HepG2 (cell line): ENCODE measurements at regions not wholly inside any gene's neighbourhood (a gene's known extent, or its start where the extent isn't known, plus 50 kb on each side); places are given as distances from the start of the nearest gene placed in this dataset.

Source experiments
- ATAC-seq: fragments of 200-7000 bp; cut with Tn5 transposase; 3 replicates; pipeline ENCODE4 v1.9.1; 2020; ENCODE audit warnings: mild to moderate bottlenecking, moderate library complexity
- BruUV-seq: library from RNA; stranded (reverse); fragments of 400-500 nt; replicated peaks from 2 replicates; lab custom pipeline; 2021; lab: Mats Ljungman, UMichigan
- CTCF ChIA-PET: fragments of 300-600 bp; formaldehyde crosslinking; extraction: SDS; loops from one replicate; lab custom pipeline; 2021; ENCODE audit warnings: low total read pairs, inconsistent platforms, low intra/inter-chr PET ratio; lab: Yijun Ruan, JAX
- POLR2A ChIA-PET: fragments of 350-600 bp; sonication (Branson Sonifier 250); formaldehyde crosslinking; loops from one replicate; lab custom pipeline; 2020; ENCODE audit warnings: antibody characterized with exemption, inconsistent platforms; lab: Yijun Ruan, JAX
- DNase-seq: peaks from one replicate; pipeline ENCODE4 v3.0.0-alpha.2; 2015; ENCODE audit warnings: low spot score
- FAIRE-seq: peaks from 3 replicates; lab custom pipeline; 2011; peaks lifted over from hg19 to GRCh38; lab: Jason Lieb, UNC
- H2AFZ ChIP-seq: one replicate; pipeline ENCODE4 v1.6.1; 2011; ENCODE audit warnings: low read length, inconsistent platforms
- H3K27ac ChIP-seq: fragments of 300-600 bp; 3 replicates; pipeline ENCODE4 v1.8.0; 2011; ENCODE audit warnings: mixed run types, mild to moderate bottlenecking, mixed read lengths, low read length, inconsistent platforms; ENCODE audit not compliant: insufficient read depth; ENCODE audit errors: extremely low read length
- H3K27me3 ChIP-seq, 2 experiments: fragments of 200-600 bp in 1 of 2; 2 replicates in 1 of 2; 3 replicates in 1 of 2; pipeline versions ENCODE4 v1.6.0 to v1.8.0; 2011; ENCODE audit warnings: low read length in 2 of 2, mild to moderate bottlenecking in 2 of 2, moderate library complexity in 2 of 2, inconsistent platforms in 1 of 2; ENCODE audit not compliant: insufficient read depth in 2 of 2, control insufficient read depth in 1 of 2
- H3K36me3 ChIP-seq, 2 experiments: fragments of 200-600 bp in 1 of 2; replicated peaks in 1 of 2; 2 replicates in 1 of 2; 3 replicates in 1 of 2; pipeline versions ENCODE4 v1.5.1 to v1.8.0; 2011; ENCODE audit warnings: low read length in 2 of 2, inconsistent platforms in 1 of 2; ENCODE audit not compliant: insufficient read depth in 2 of 2, control insufficient read depth in 1 of 2
- H3K4me1 ChIP-seq: 2 replicates; pipeline ENCODE4 v1.5.1; 2012; ENCODE audit warnings: low read length, inconsistent platforms; ENCODE audit not compliant: insufficient read depth
- H3K4me2 ChIP-seq: 2 replicates; pipeline ENCODE4 v1.6.0; 2011; ENCODE audit warnings: low read depth, low read length, inconsistent platforms
- H3K4me3 ChIP-seq, 3 experiments: fragments of 200-600 bp in 1 of 3; sonication (generic), shearing (Covaris generic) in 1 of 3; replicated peaks in 1 of 3; 2 replicates each; pipeline ENCODE4 v1.5.1; 2011 to 2016; ENCODE audit warnings: low read length in 3 of 3, inconsistent platforms in 2 of 3, low read depth in 2 of 3, mild to moderate bottlenecking in 2 of 3, control low read depth in 1 of 3, mixed read lengths in 1 of 3; ENCODE audit not compliant: insufficient read depth in 1 of 3
- H3K79me2 ChIP-seq: one replicate; pipeline ENCODE4 v1.6.1; 2011; ENCODE audit warnings: low read length, inconsistent platforms; ENCODE audit not compliant: insufficient read depth
- H3K9ac ChIP-seq: 2 replicates; pipeline ENCODE4 v1.6.0; 2011; ENCODE audit warnings: mild to moderate bottlenecking, low read depth, low read length, inconsistent platforms; ENCODE audit not compliant: insufficient read depth
- H3K9me3 ChIP-seq: 2 replicates; pipeline ENCODE4 v1.5.1; 2012; ENCODE audit warnings: mild to moderate bottlenecking, low read length
- H4K20me1 ChIP-seq: 2 replicates; pipeline ENCODE4 v1.6.0; 2011; ENCODE audit warnings: inconsistent platforms, mild to moderate bottlenecking, low read length, moderate library complexity; ENCODE audit not compliant: insufficient read depth
- AGO2 ChIP-seq: fragments of 200-400 bp; formaldehyde crosslinking; optimal IDR thresholded peaks from 2 replicates; pipeline ENCODE3; 2017; ENCODE audit warnings: mild to moderate bottlenecking, low read depth, low read length, moderate library complexity
- NR2F2 ChIP-seq: IDR thresholded peaks from 2 replicates; pipeline ENCODE4 v1.6.1; 2012; ENCODE audit warnings: low read depth, inconsistent platforms, borderline replicate concordance
- SYNCRIP ChIP-seq: fragments of 200-400 bp; formaldehyde crosslinking; IDR thresholded peaks from 2 replicates; pipeline ENCODE4 v1.6.1; 2018; ENCODE audit warnings: mild to moderate bottlenecking, low read depth, low read length; ENCODE audit not compliant: insufficient read depth
- ZNF282 ChIP-seq: fragments of 450-650 bp; IDR thresholded peaks from 2 replicates; pipeline ENCODE4 v1.6.1; 2018; ENCODE audit not compliant: partially characterized antibody
- ZNF546 ChIP-seq: sonication (generic); formaldehyde crosslinking; conservative IDR thresholded peaks from 2 replicates; pipeline ENCODE4 v1.8.1; 2023; ENCODE audit warnings: mild to moderate bottlenecking, missing genetic modification reagents
- ZNF615 ChIP-seq: sonication (generic); formaldehyde crosslinking; IDR thresholded peaks from 2 replicates; pipeline ENCODE4 v1.5.0; 2020; ENCODE audit warnings: mild to moderate bottlenecking, missing genetic modification reagents, borderline replicate concordance
- WGBS: methylation state at CpG from one replicate; pipeline ENCODE4 v1.1.6; 2017; ENCODE audit warnings: low lambda C conversion rate; 5-methylcytosine and 5-hydroxymethylcytosine counted together
- in situ Hi-C: cut with HindIII; loops from 2 replicates; pipeline ENCODE4 v1.10.0; 2017; ENCODE audit warnings: low pct_unique_long_range_greater_than_20kb; ENCODE audit not compliant: extremely low pct_ligation_motif_present
- intact Hi-C: fragments of 100-400 bp; cut with micrococcal nuclease; formaldehyde crosslinking; loops from one replicate; pipeline ENCODE4 v1.10.0; 2022; ENCODE audit not compliant: unreplicated experiment
- TF ChIP-seq, protein P1 (sequence below): sonication (generic); formaldehyde crosslinking; IDR thresholded peaks from 2 replicates; pipeline ENCODE4 v1.9.0; 2021; ENCODE audit warnings: missing genetic modification reagents, mild to moderate bottlenecking, borderline replicate concordance
- TF ChIP-seq, protein P2 (sequence below): sonication (generic); formaldehyde crosslinking; IDR thresholded peaks from 2 replicates; pipeline ENCODE4 v1.4.0; 2020; ENCODE audit warnings: missing genetic modification reagents
- TF ChIP-seq, protein P3 (sequence below): sonication (generic); formaldehyde crosslinking; IDR thresholded peaks from 2 replicates; pipeline ENCODE4 v1.8.0; 2022; ENCODE audit warnings: missing genetic modification reagents, mild to moderate bottlenecking, moderate library complexity, borderline replicate concordance
- TF ChIP-seq, protein P4 (sequence below): sonication (generic); formaldehyde crosslinking; IDR thresholded peaks from 2 replicates; pipeline ENCODE4 v1.4.0; 2020; ENCODE audit warnings: missing genetic modification reagents
- TF ChIP-seq, protein P5 (sequence below): sonication (generic); formaldehyde crosslinking; conservative IDR thresholded peaks from 2 replicates; pipeline ENCODE4 v1.4.0; 2020; ENCODE audit warnings: missing genetic modification reagents
- TF ChIP-seq, protein P6 (sequence below), 2 experiments: sonication (generic) in 1 of 2; formaldehyde crosslinking in 1 of 2; IDR thresholded peaks; 2 replicates each; pipeline versions ENCODE4 v1.4.0 to v1.6.1; 2018 to 2020; ENCODE audit warnings: missing genetic modification reagents in 2 of 2, borderline replicate concordance in 1 of 2, low read depth in 1 of 2, mild to moderate bottlenecking in 1 of 2, missing biosample characterization in 1 of 2

DNA sequence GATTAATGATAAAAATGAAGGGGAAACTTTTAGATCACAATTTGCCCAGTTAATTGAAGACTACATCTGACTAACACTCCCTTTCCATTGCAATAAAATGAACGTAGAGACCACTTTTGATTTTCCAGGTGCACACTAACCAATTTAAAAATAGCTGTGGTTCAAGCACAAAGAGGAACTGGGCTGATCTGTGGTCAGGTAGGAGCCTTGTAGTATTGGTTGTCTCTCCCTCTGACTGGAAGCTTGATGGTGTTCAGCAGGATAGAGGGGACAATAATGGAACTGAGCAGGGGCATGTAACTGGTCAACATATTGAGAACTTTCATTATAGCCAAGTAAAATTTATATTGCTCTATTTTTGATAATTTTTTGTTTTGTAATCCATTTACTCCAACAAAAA is 886.8 kb upstream of the SEMA6A start:
- 0% methylated on average over 1 of the region's 1 CpG for WGBS
- intact Hi-C loops, result no loop called here
- CTCF ChIA-PET, result no interaction called here
- Histone ChIP-seq H3K27ac (no peak overlapping the region), H3K9ac (no peak overlapping the region), H3K36me3 (no peaks in the 10 kb centered on the region), H3K79me2 (no peaks in the 10 kb centered on the region), H4K20me1 (no peaks in the 10 kb centered on the region), H3K27me3 (no peaks in the 10 kb centered on the region), H3K9me3 (no peaks in the 10 kb centered on the region), H2AFZ (no peak overlapping the region), H3K4me3 (no peak overlapping the region), H3K4me2 (no peak overlapping the region), H3K4me1 (no peaks in the 10 kb centered on the region)
- POLR2A ChIA-PET, result no interaction called here
- DNase-seq (no peak), ATAC-seq (no peak), FAIRE-seq (no peak)
- BruUV-seq, result no TSS peak
- in situ Hi-C loops, result no loop called here
- TF ChIP-seq, protein P1, sequence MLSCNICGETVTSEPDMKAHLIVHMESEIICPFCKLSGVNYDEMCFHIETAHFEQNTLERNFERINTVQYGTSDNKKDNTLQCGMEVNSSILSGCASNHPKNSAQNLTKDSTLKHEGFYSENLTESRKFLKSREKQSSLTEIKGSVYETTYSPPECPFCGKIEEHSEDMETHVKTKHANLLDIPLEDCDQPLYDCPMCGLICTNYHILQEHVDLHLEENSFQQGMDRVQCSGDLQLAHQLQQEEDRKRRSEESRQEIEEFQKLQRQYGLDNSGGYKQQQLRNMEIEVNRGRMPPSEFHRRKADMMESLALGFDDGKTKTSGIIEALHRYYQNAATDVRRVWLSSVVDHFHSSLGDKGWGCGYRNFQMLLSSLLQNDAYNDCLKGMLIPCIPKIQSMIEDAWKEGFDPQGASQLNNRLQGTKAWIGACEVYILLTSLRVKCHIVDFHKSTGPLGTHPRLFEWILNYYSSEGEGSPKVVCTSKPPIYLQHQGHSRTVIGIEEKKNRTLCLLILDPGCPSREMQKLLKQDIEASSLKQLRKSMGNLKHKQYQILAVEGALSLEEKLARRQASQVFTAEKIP, result no peak
- TF ChIP-seq, protein P2, sequence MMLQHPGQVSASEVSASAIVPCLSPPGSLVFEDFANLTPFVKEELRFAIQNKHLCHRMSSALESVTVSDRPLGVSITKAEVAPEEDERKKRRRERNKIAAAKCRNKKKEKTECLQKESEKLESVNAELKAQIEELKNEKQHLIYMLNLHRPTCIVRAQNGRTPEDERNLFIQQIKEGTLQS (CRISPR knock-in tag), result no peak
- no peak for TF ChIP-seq SYNCRIP
- TF ChIP-seq AGO2, result no peak
- TF ChIP-seq NR2F2, result no peak
- TF ChIP-seq, protein P3, sequence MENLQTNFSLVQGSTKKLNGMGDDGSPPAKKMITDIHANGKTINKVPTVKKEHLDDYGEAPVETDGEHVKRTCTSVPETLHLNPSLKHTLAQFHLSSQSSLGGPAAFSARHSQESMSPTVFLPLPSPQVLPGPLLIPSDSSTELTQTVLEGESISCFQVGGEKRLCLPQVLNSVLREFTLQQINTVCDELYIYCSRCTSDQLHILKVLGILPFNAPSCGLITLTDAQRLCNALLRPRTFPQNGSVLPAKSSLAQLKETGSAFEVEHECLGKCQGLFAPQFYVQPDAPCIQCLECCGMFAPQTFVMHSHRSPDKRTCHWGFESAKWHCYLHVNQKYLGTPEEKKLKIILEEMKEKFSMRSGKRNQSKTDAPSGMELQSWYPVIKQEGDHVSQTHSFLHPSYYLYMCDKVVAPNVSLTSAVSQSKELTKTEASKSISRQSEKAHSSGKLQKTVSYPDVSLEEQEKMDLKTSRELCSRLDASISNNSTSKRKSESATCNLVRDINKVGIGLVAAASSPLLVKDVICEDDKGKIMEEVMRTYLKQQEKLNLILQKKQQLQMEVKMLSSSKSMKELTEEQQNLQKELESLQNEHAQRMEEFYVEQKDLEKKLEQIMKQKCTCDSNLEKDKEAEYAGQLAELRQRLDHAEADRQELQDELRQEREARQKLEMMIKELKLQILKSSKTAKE (CRISPR knock-in tag), result no peak
- no peak for TF ChIP-seq ZNF615
- TF ChIP-seq, protein P4, sequence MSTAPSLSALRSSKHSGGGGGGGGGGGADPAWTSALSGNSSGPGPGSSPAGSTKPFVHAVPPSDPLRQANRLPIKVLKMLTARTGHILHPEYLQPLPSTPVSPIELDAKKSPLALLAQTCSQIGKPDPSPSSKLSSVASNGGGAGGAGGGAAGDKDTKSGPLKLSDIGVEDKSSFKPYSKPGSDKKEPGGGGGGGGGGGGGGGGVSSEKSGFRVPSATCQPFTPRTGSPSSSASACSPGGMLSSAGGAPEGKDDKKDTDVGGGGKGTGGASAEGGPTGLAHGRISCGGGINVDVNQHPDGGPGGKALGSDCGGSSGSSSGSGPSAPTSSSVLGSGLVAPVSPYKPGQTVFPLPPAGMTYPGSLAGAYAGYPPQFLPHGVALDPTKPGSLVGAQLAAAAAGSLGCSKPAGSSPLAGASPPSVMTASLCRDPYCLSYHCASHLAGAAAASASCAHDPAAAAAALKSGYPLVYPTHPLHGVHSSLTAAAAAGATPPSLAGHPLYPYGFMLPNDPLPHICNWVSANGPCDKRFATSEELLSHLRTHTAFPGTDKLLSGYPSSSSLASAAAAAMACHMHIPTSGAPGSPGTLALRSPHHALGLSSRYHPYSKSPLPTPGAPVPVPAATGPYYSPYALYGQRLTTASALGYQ (CRISPR knock-in tag), result no peak
- no peak for TF ChIP-seq ZNF546
- TF ChIP-seq ZNF282, result no peak
- TF ChIP-seq, protein P5, sequence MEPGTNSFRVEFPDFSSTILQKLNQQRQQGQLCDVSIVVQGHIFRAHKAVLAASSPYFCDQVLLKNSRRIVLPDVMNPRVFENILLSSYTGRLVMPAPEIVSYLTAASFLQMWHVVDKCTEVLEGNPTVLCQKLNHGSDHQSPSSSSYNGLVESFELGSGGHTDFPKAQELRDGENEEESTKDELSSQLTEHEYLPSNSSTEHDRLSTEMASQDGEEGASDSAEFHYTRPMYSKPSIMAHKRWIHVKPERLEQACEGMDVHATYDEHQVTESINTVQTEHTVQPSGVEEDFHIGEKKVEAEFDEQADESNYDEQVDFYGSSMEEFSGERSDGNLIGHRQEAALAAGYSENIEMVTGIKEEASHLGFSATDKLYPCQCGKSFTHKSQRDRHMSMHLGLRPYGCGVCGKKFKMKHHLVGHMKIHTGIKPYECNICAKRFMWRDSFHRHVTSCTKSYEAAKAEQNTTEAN (CRISPR knock-in tag), result no peak
- TF ChIP-seq, protein P6, sequence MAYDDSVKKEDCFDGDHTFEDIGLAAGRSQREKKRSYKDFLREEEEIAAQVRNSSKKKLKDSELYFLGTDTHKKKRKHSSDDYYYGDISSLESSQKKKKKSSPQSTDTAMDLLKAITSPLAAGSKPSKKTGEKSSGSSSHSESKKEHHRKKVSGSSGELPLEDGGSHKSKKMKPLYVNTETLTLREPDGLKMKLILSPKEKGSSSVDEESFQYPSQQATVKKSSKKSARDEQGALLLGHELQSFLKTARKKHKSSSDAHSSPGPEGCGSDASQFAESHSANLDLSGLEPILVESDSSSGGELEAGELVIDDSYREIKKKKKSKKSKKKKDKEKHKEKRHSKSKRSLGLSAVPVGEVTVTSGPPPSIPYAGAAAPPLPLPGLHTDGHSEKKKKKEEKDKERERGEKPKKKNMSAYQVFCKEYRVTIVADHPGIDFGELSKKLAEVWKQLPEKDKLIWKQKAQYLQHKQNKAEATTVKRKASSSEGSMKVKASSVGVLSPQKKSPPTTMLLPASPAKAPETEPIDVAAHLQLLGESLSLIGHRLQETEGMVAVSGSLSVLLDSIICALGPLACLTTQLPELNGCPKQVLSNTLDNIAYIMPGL (CRISPR knock-in tag; IDR thresholded peaks at IDR 0.05; ENCODE audit: borderline replicate concordance in 1 of 2, low read depth in 1 of 2), result no peak
